ENCODE measurements at regions not wholly inside any gene's neighbourhood (a gene's known extent, or its start where the extent isn't known, plus 50 kb on each side); places are given as distances from the start of the nearest gene placed in this dataset.
A peak's percentile ranks its signal among the peaks of the same experiment; 100 is the strongest.

DNA sequence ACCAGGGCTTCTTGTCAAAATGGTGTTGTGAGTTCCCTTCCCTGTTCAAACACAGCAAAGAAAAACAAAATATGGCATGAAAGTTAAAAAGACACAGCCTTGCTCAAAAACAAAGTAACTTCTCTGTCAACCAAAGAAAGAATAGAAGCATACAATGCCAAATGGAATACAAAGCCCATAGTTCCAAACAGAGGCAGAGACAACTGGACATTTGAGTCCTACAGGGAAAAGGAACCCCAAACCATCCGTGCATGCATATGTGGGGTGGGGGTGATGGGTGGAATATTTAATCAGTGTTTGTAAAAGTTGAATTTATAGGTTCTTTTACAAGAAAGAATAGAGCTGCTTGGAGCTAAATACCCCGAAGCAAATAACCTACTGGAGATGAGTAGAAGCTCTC, 218.7 kb downstream of the FAM76B start:
- Mint-ChIP-seq H3K36me3 (ENCODE audit: insufficient read depth) (peaks cover 10% of the 10 kb centered on the region), H3K27me3 (ENCODE audit: low read depth) (no peaks in the 10 kb centered on the region), H3K4me3 (no peak overlapping the region), H3K9me3 (peaks cover 13% of the 10 kb centered on the region), H3K4me1 (ENCODE audit: low read depth) (peaks cover 2% of the 10 kb centered on the region)
- no peak for DNase-seq
- ATAC-seq: no peak

DNA sequence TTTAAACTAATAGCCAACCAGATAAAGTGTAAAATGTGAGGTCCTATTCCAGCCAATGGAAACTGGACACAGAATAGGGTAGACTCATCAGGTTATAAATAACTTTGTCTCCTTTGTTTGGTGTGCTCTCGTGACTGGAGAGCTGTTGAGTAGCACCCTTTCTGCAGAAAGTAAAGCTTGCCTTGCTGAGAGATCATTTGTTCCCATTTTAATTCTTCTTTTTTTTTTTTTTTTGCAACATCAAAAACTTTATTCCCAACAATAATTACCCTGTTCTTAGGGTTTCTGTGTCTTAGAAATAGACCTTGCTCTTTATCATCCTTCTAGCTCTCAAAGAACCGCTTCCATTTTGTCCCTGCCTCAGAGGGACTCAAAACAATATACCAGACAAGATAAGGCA, 220.4 kb downstream of the FAM76B start:
- Mint-ChIP-seq H3K4me1 (ENCODE audit: low read depth) (peaks cover 10% of the 10 kb centered on the region), H3K9me3 (peaks cover 13% of the 10 kb centered on the region), H3K27me3 (ENCODE audit: low read depth) (no peaks in the 10 kb centered on the region), H3K4me3 (no peak overlapping the region), H3K36me3 (ENCODE audit: insufficient read depth) (peaks cover 10% of the 10 kb centered on the region)
- DNase-seq (no peak), ATAC-seq (no peak)

DNA sequence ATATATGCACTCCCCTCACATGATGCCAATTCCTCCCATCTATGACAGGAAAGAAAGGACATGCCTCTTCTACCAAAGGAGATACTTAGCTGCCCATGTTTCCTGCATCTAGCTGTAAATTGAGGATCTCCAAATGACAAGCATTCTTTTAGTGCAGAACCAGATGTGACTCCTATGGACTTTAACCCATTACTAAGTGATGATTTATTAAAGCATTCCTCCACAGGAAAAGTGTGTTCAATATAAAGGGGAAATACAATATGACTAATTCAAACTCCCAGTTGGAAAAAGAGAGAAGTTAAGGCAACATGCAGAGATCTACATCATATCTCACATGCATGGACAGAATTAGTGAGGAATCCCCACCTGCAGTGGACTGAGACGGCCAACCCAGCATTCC, 221.3 kb downstream of the FAM76B start:
- no peak for ATAC-seq
- Mint-ChIP-seq H3K4me1 (ENCODE audit: low read depth) (peaks cover 16% of the 10 kb centered on the region), H3K9me3 (peaks cover 13% of the 10 kb centered on the region), H3K36me3 (ENCODE audit: insufficient read depth) (peaks cover 10% of the 10 kb centered on the region), H3K4me3 (no peak overlapping the region), H3K27me3 (ENCODE audit: low read depth) (no peaks in the 10 kb centered on the region)
- no peak for DNase-seq

- peaks cover 17% of the 10 kb centered on the region for H3K4me1 Mint-ChIP-seq (ENCODE audit: low read depth)
- H3K27me3 Mint-ChIP-seq (ENCODE audit: low read depth): no peaks in the 10 kb centered on the region
- no peak overlapping the region for H3K4me3 Mint-ChIP-seq
- DNase-seq (no peak), ATAC-seq (no peak)
- H3K36me3 Mint-ChIP-seq (ENCODE audit: insufficient read depth): peaks cover 10% of the 10 kb centered on the region
- H3K9me3 Mint-ChIP-seq: peaks cover 13% of the 10 kb centered on the region
These were observed 221.9 kb downstream of the FAM76B start for GRCh38 chr11:95567685-95568084.

- H3K36me3 Mint-ChIP-seq (ENCODE audit: insufficient read depth): peaks cover 10% of the 10 kb centered on the region
- no peaks in the 10 kb centered on the region for H3K27me3 Mint-ChIP-seq (ENCODE audit: low read depth)
- H3K4me1 Mint-ChIP-seq (ENCODE audit: low read depth): peaks cover 17% of the 10 kb centered on the region
- DNase-seq (no peak), ATAC-seq (no peak)
- H3K9me3 Mint-ChIP-seq: peaks cover 13% of the 10 kb centered on the region
- H3K4me3 Mint-ChIP-seq: no peak overlapping the region
These were observed 223.4 kb downstream of the FAM76B start for GRCh38 chr11:95566211-95566610.

GRCh38 chr11:95565724-95566141, 223.8 kb downstream of the FAM76B start:
- DNase-seq: no peak
- ATAC-seq: no peak
- peaks cover 18% of the 10 kb centered on the region for H3K4me1 Mint-ChIP-seq (ENCODE audit: low read depth)
- H3K4me3 Mint-ChIP-seq: no peak overlapping the region
- peaks cover 9% of the 10 kb centered on the region for H3K36me3 Mint-ChIP-seq (ENCODE audit: insufficient read depth)
- no peaks in the 10 kb centered on the region for H3K27me3 Mint-ChIP-seq (ENCODE audit: low read depth)
- H3K9me3 Mint-ChIP-seq: peaks cover 13% of the 10 kb centered on the region

- H3K4me3 Mint-ChIP-seq: no peak overlapping the region
- no peaks in the 10 kb centered on the region for H3K36me3 Mint-ChIP-seq (ENCODE audit: insufficient read depth)
- H3K9me3 Mint-ChIP-seq: peaks cover 4% of the 10 kb centered on the region
- H3K27me3 Mint-ChIP-seq (ENCODE audit: low read depth): no peaks in the 10 kb centered on the region
- no peak for ATAC-seq
- peaks cover 22% of the 10 kb centered on the region for H3K4me1 Mint-ChIP-seq (ENCODE audit: low read depth)
- no peak for DNase-seq
These were observed 225.7 kb downstream of the FAM76B start for GRCh38 chr11:95563859-95564258.

- no peaks in the 10 kb centered on the region for H3K36me3 Mint-ChIP-seq (ENCODE audit: insufficient read depth)
- DNase-seq: no peak
- no peak for ATAC-seq
- H3K27me3 Mint-ChIP-seq (ENCODE audit: low read depth): no peaks in the 10 kb centered on the region
- peaks cover 22% of the 10 kb centered on the region for H3K4me1 Mint-ChIP-seq (ENCODE audit: low read depth)
- H3K9me3 Mint-ChIP-seq: peaks cover under 1% of the 10 kb centered on the region
- no peak overlapping the region for H3K4me3 Mint-ChIP-seq
These were observed 226.4 kb downstream of the FAM76B start for GRCh38 chr11:95563173-95563572.

DNA sequence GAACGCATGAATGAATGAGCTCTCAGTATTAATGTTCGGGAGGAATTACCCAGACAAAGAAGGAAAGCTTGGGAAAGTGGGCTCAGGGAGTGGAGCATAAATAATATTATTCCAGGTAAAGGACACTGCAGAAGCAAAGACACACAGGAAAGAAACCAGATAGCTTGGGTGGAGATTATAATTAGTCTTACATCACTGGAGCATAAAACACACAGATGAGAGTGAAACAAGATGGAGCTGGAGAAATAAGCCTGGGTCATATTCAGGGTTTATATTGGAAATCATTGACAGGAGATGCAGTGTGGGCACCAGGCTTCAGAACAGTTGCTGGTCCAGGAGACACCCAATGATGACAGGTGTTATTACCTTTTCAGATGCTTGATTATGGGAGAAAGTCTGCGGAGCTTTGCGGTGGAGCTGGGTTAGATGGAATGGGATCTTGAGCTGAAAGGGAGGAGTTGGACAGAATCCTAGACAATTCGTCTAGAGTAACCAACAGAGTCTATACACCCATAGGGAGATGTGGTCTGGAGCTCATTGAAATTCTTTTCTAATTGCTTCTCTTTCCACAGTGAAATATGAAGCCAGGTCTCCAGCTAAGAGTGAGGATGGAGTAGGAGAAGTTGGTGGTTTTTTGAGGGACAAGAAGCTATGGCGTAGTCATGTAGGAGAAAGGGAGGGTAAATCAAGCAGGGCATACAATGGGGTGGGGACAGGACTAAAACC, 227.2 kb downstream of the FAM76B start:
- Mint-ChIP-seq H3K27me3 (ENCODE audit: low read depth) (no peaks in the 10 kb centered on the region), H3K9me3 (no peaks in the 10 kb centered on the region), H3K36me3 (ENCODE audit: insufficient read depth) (no peaks in the 10 kb centered on the region), H3K4me3 (no peak overlapping the region), H3K4me1 (ENCODE audit: low read depth) (peaks cover 24% of the 10 kb centered on the region)
- ATAC-seq: no peak
- DNase-seq: no peak

DNA sequence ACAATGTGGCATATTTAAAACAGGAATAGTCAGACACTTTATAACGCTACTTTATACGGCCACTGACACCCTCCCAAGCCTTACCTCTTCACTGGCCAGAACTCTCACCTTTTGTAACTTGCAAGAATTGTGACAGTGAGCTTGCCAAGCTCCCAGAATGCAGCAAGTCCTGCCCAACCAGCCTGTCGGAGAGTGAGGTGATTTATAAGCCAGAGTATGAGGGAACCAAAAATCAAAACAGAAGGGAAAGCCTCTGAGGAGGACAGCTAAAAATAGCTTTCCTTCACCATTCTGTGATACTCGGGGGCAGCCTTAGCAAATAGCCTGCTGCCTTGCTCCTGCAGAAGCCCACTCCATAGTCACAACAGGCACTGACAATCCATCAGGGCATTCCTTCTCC, 229.7 kb downstream of the FAM76B start:
- peaks cover 36% of the 10 kb centered on the region for H3K4me1 Mint-ChIP-seq (ENCODE audit: low read depth)
- no peaks in the 10 kb centered on the region for H3K36me3 Mint-ChIP-seq (ENCODE audit: insufficient read depth)
- H3K27me3 Mint-ChIP-seq (ENCODE audit: low read depth): no peaks in the 10 kb centered on the region
- H3K4me3 Mint-ChIP-seq: no peak overlapping the region
- H3K9me3 Mint-ChIP-seq: no peaks in the 10 kb centered on the region
- no peak for ATAC-seq
- DNase-seq: no peak

DNA sequence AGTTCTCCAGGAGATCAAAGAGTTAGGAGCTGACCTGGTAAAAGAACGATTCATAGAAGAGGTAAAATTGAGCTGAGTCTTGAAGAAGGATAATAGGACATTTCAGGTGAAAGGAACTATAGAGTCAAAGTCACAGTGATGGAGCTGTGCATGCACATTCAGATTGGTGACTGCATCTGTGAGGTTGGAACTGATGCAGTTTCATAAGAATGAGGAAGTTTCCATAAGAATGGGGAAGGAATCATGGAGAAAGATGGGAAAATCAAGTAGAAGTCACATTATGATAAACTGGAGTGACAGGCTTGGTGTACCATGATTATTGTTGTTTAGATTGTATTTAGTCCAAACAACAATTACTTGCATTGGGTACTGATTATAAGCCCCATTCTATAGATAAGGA, 232.2 kb downstream of the FAM76B start:
- Mint-ChIP-seq H3K4me3 (no peak overlapping the region), H3K9me3 (no peaks in the 10 kb centered on the region), H3K4me1 (ENCODE audit: low read depth) (peaks cover 25% of the 10 kb centered on the region), H3K36me3 (ENCODE audit: insufficient read depth) (no peaks in the 10 kb centered on the region), H3K27me3 (ENCODE audit: low read depth) (no peaks in the 10 kb centered on the region)
- no peak for ATAC-seq
- no peak for DNase-seq

- peaks cover 25% of the 10 kb centered on the region for H3K4me1 Mint-ChIP-seq (ENCODE audit: low read depth)
- DNase-seq (no peak), ATAC-seq (peak; percentile 89 to 91)
- H3K36me3 Mint-ChIP-seq (ENCODE audit: insufficient read depth): no peaks in the 10 kb centered on the region
- peak overlapping the region; percentile 26 for H3K4me3 Mint-ChIP-seq
- H3K9me3 Mint-ChIP-seq: no peaks in the 10 kb centered on the region
- no peaks in the 10 kb centered on the region for H3K27me3 Mint-ChIP-seq (ENCODE audit: low read depth)
These were observed 233.0 kb downstream of the FAM76B start for GRCh38 chr11:95556342-95557163.

- Mint-ChIP-seq H3K4me1 (ENCODE audit: low read depth) (peaks cover 25% of the 10 kb centered on the region), H3K36me3 (ENCODE audit: insufficient read depth) (no peaks in the 10 kb centered on the region), H3K27me3 (ENCODE audit: low read depth) (no peaks in the 10 kb centered on the region), H3K9me3 (no peaks in the 10 kb centered on the region), H3K4me3 (peak overlapping the region; percentile 26)
- ATAC-seq: no peak
- DNase-seq: no peak
These were observed 233.6 kb downstream of the FAM76B start for GRCh38 chr11:95556011-95556341.

GRCh38 chr11:95554911-95555310, 234.7 kb downstream of the FAM76B start:
- Mint-ChIP-seq H3K9me3 (no peaks in the 10 kb centered on the region), H3K27me3 (ENCODE audit: low read depth) (no peaks in the 10 kb centered on the region), H3K36me3 (ENCODE audit: insufficient read depth) (no peaks in the 10 kb centered on the region), H3K4me3 (no peak overlapping the region), H3K4me1 (ENCODE audit: low read depth) (peaks cover 24% of the 10 kb centered on the region)
- DNase-seq (no peak), ATAC-seq (no peak)

- Mint-ChIP-seq H3K36me3 (ENCODE audit: insufficient read depth) (no peaks in the 10 kb centered on the region), H3K27me3 (ENCODE audit: low read depth) (no peaks in the 10 kb centered on the region), H3K4me1 (ENCODE audit: low read depth) (peaks cover 32% of the 10 kb centered on the region), H3K9me3 (no peaks in the 10 kb centered on the region), H3K4me3 (no peak overlapping the region)
- ATAC-seq (no peak), DNase-seq (no peak)
These were observed 240.3 kb downstream of the FAM76B start for GRCh38 chr11:95549301-95549700.

Data from activated T-cell treated with anti-CD3 and anti-CD28 coated beads, Interleukin-2, amount 50 U/mL, for 4 hours (primary cell).